Left lung (tissue), 4 donors: ENCODE measurements at regions not wholly inside any gene's neighbourhood (a gene's known extent, or its start where the extent isn't known, plus 50 kb on each side); places are given as distances from the start of the nearest gene placed in this dataset.
"Not testable (repeated sequence)": the region's sequence is repeated elsewhere in the genome, so short reads cannot be mapped to it uniquely, and the experiment has no call there.

Experiments
- ATAC-seq: fragments of 200-7000 bp; cut with Tn5 transposase; one replicate; pipeline ENCODE4 v1.9.1; 2020; ENCODE audit warnings: moderate library complexity
- DNase-seq, 4 donors: peaks; one replicate each; pipeline ENCODE4 v3.0.0-alpha.2; 2013 to 2020
- H3K27ac ChIP-seq, 2 donors: fragments of 200-600 bp; sonication (generic) in 1 of 2; one replicate each; pipeline versions ENCODE4 v1.5.0 to v1.8.0; 2020 to 2021
- H3K27me3 ChIP-seq, 2 donors: fragments of 200-600 bp; sonication (generic) in 1 of 2; one replicate each; pipeline versions ENCODE4 v1.5.0 to v1.8.0; 2020 to 2021
- H3K36me3 ChIP-seq, 2 donors: fragments of 200-600 bp; sonication (generic) in 1 of 2; one replicate each; pipeline versions ENCODE4 v1.5.0 to v1.8.0; 2020 to 2021
- H3K4me1 ChIP-seq, 2 donors: fragments of 200-600 bp; one replicate each; pipeline ENCODE4 v1.8.0; 2021
- H3K4me3 ChIP-seq, 2 donors: fragments of 200-600 bp; sonication (generic) in 1 of 2; one replicate each; pipeline versions ENCODE4 v1.5.0 to v1.8.0; 2020 to 2021; ENCODE audit warnings: mild to moderate bottlenecking in 1 of 2
- H3K9me3 ChIP-seq, 2 donors: fragments of 200-600 bp; sonication (generic) in 1 of 2; one replicate each; pipeline versions ENCODE4 v1.5.0 to v1.8.0; 2020 to 2021
- CTCF ChIP-seq, 2 donors: fragments of 200-600 bp; sonication (generic) in 1 of 2; IDR thresholded peaks; one replicate each; pipeline versions ENCODE4 v1.5.0 to v1.8.0; 2021; ENCODE audit warnings: antibody characterized with exemption in 2 of 2
- intact Hi-C, 2 donors: fragments of 100-400 bp; cut with DNase I; formaldehyde crosslinking; loops; one replicate each; pipeline versions ENCODE4 v1.11.2 to v1.14.2; 2022
- donor health status: DM: no; HTN: yes; CAD: no.
- donor health status: DM: no; HTN: no; CAD: no.

GRCh38 chr16:9630985-9631384, 539.5 kb downstream of the HAPSTR1 start:
- Histone ChIP-seq H3K36me3 (no peaks in the 10 kb centered on the region), H3K27ac (no peak overlapping the region), H3K4me1 (no peaks in the 10 kb centered on the region), H3K4me3 (no peak overlapping the region), H3K9me3 (peaks cover 0 to 6% of the 10 kb centered on the region in 2 donors), H3K27me3 (no peaks in the 10 kb centered on the region)
- intact Hi-C loops = no loop called here
- TF ChIP-seq CTCF (IDR thresholded peaks at IDR 0.05) = no peak
- DNase-seq (no peak), ATAC-seq (no peak)

GRCh38 chr16:9633844-9634243, 542.4 kb downstream of the HAPSTR1 start:
- H3K36me3 ChIP-seq = no peaks in the 10 kb centered on the region
- TF ChIP-seq CTCF (IDR thresholded peaks at IDR 0.05) = no peak
- no peak overlapping the region for H3K27ac ChIP-seq
- peaks cover 0 to 6% of the 10 kb centered on the region in 2 donors for H3K9me3 ChIP-seq
- H3K4me3 ChIP-seq = no peak overlapping the region
- no peak for ATAC-seq
- H3K27me3 ChIP-seq = no peaks in the 10 kb centered on the region
- DNase-seq = no peak
- intact Hi-C loops = no loop called here
- H3K4me1 ChIP-seq = no peaks in the 10 kb centered on the region

GRCh38 chr16:9635150-9635720, 543.8 kb downstream of the HAPSTR1 start:
- DNase-seq, ATAC-seq, H3K27me3 ChIP-seq, H3K36me3 ChIP-seq, H3K9me3 ChIP-seq, H3K4me1 ChIP-seq, H3K27ac ChIP-seq, intact Hi-C loops, H3K4me3 ChIP-seq: not testable (repeated sequence)

GRCh38 chr16:9644258-9644657, 538.0 kb downstream of the GRIN2A start:
- no peak overlapping the region for H3K4me3 ChIP-seq
- no peak overlapping the region for H3K27ac ChIP-seq
- H3K4me1 ChIP-seq = no peaks in the 10 kb centered on the region
- TF ChIP-seq CTCF (IDR thresholded peaks at IDR 0.05) = no peak
- H3K9me3 ChIP-seq = no peaks in the 10 kb centered on the region
- intact Hi-C loops = no loop called here
- DNase-seq (no peak), ATAC-seq (no peak)
- no peaks in the 10 kb centered on the region for H3K27me3 ChIP-seq
- H3K36me3 ChIP-seq = no peaks in the 10 kb centered on the region

- no peak for TF ChIP-seq CTCF (IDR thresholded peaks at IDR 0.05)
- intact Hi-C loops = no loop called here
- Histone ChIP-seq H3K36me3 (no peaks in the 10 kb centered on the region), H3K4me3 (no peak overlapping the region), H3K4me1 (no peaks in the 10 kb centered on the region), H3K9me3 (no peaks in the 10 kb centered on the region), H3K27me3 (no peaks in the 10 kb centered on the region), H3K27ac (no peak overlapping the region)
- no peak for ATAC-seq
- no peak for DNase-seq
Observed at GRCh38 chr16:9645911-9646310, 536.3 kb downstream of the GRIN2A start.
